HG02840 (cell line): ENCODE measurements at regions not wholly inside any gene's neighbourhood (a gene's known extent, or its start where the extent isn't known, plus 50 kb on each side); places are given as distances from the start of the nearest gene placed in this dataset.
"Not testable (repeated sequence)": the region's sequence is repeated elsewhere in the genome, so short reads cannot be mapped to it uniquely, and the experiment has no call there.

Experiments used
- ATAC-seq: cut with Tn5 transposase; IDR thresholded peaks from one replicate; pipeline ENCODE4 v1.9.1; 2021; ENCODE audit warnings: mild to moderate bottlenecking, moderate library complexity, moderate number of reproducible peaks; ENCODE audit not compliant: unreplicated experiment, low FRiP score

DNA sequence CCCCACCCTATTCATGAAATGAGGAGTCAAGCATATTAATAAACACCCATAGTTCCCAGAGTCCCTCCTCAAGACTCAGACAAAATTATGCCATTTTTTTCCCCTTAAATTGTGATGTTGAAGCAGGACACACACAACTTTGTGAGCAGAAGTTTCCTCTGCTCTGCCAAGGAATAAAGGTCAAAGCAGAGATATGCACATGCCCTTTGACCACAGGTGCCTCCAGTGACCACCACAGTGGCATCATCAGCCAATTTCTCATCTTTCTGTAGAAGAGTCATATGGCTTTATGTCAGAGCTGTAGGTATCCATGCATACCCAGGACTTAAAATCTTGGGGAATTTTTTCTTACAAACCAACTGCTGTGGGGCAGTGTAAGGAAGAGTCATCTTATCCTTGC lies 304.4 kb upstream of the GADL1 start:
- no peak for ATAC-seq

DNA sequence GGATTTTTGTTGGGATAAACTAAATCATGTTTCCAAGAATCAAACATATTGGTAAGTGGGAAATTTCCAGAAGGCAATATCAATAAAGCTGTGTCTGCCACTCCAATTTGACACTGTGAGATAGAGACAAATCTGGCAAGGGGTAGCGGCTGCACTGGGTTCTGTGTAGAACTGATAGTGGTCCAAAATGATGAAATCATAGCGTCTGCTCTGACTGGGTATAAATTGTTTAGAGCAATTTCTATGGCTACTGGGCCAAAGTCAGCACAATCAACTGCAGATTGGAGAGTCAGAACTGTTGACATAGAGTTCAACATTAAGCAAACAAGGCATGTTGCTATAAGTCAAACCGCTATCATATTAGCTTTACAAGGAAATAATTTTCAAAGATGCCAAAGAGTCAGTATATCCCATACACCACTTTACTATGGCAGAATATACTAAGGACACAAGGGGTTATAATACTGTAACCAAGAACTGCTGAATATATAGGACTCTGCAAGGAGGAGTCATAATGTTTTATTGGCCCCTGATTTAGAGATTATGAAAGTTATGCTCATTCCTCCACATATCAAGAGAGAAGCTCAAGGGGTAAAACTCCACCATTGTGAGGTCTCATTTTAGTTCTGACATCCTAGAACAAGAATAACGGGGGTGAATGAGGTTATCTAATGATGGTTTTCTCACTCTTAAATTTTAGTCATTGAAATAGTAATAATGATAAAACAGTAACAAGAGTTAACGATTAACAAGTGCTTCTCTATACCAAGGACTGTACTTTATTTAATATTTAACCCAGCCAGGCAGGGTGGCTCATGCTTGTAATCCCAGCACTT lies 309.7 kb upstream of the GADL1 start:
- ATAC-seq = no peak

DNA sequence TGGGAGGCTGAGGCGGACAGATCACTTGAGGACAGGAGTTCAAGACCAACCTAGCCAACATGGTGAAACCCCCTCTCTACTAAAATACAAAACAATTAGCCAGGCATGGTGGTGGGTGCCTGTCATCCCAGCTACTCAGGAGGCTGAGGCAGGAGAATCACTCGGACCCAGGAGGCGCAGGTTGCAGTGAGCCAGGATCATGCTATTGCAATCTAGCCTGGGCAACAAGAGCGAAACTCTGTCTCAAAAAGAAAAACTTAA lies 310.3 kb upstream of the GADL1 start:
- ATAC-seq = not testable (repeated sequence)

DNA sequence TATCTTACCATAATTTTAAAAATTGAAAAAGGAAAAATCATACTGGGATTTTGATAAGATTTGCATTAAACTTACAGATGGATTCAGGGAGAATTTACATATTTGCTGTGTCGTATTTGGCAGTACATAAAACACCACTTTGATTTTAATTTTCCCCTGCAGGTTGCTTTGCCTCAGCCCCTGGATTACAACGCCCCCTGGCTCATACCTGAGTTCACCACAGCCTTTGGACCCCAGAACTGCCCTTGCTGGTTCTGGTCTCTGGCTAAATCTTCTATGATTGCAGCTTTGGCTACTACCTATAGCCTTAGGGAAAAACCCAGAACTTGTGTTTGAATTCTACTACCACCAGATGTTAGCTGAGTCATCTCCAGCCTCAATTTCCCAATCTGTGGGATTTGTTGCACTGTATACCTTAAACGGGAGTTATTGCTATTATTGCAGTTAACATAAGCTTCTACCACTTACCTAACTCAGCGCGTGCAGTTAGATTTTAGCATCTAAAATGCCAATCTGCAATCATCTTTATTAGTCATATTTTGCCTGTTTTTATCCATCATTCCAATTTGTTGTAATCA lies 315.7 kb upstream of the GADL1 start:
- no peak for ATAC-seq

DNA sequence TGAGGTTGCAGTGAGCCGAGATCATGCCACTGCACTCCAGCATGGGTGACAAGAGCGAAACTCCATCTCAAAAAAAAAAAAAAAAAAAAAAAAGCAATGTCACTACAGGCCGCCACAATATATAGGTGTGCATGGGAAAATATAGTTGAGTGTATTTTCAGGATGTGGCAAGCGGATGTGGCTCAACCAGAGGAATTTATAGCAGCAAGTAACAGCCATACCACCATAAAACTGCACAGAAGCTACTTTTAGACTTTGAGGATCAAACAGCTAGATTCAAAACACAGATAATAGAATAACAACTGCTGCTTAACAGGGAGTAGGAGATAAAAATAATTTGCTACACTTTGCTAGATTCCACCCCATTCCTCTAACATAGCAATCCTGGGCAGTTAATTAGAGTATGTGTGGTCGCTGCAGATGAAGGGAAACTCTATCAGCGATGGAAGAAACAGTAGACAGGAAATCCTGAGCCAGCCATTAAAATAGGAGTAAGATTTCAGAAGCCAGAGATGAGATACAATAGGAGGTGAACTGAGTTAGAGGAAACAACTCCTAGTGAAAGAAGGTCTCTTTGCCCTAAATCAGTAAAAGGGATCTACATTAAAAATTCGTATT lies 318.7 kb upstream of the STT3B start:
- no peak for ATAC-seq

DNA sequence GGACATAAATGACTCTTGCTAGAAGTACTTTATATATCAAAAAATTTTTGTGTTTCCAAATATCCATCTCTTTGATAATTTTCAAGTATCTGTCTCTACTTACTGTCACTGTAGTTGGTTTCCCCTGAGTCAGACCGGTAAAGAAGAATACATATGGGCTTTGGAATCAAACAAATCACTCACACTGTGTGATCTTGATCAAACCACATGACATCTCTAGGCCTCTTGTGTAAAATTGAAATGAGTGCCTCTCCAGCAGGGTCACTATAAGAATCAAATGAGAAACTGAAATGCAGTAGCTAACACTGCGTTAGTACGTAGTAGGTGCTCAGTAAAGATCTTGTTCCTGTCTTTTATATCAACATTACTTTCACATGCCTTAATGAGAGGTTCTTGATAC lies 314.6 kb upstream of the STT3B start:
- no peak for ATAC-seq

DNA sequence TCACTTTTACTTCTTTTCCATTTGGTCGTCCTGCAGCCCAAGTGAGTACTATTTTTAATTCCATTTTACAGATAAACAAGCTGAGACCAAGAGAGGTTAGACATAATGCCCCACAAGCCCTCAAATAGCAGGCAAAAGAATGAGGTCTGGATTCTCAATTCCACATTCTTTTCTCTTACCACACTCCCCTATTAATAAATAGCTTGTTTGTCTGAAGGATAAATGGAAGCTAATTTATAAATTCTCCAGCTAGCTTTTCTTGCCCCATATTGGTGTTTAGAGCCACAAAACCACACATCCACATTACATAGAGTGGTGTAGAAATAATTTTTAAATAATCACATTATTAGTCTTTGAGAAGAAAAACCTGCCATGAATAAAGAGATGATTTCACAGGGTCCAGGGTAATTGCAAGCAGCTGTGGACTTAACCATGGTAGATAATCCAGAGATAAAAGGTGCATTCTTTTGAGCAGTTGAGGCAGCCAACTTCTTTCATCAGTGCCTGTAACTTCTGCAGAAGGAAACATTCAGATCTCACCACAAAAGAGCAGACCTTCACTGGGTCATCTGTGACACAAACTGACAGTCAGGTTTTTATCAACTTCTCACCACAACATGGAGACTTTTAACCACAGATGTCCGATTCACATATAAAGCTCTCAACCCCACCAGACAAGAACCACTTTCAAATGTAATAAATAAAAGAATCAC lies 313.4 kb upstream of the STT3B start:
- no peak for ATAC-seq

DNA sequence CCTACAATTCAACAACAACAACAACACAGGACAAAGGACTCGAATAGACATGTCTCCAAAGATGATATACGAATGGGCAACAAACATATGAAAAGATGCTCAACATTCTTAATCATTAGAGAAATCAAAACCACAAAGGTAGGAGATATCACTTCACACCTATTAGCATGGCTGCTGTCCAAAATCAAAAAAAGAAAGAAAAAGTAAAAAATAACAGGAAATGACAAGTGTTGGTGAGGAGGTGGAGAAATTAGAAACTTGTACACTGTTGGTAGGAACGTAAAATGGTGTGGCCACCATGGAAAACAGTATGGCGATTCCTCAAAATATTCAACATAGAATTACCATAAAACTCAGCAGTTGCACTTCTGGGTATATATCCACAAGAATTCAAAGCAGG lies 312.3 kb upstream of the STT3B start:
- ATAC-seq = no peak

DNA sequence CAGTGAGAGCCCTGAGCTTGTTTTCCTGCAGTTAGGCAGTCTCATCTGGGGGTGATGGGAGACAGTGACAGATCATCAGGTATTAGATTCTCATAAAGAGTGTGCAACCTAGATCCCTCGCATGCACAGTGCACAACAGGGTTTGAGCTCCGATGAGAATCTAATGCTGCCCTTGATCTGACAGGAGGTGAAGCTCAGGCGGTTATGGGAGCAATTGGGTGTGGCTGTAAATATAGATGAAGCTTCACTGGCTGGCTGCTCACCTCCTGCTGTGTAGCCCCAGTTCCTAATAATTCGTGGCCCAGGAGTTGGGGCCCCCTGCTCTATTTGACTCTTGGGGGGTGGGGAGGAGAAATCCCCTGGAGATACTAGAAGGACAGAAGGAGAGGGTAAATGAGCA lies 309.4 kb upstream of the STT3B start:
- no peak for ATAC-seq

DNA sequence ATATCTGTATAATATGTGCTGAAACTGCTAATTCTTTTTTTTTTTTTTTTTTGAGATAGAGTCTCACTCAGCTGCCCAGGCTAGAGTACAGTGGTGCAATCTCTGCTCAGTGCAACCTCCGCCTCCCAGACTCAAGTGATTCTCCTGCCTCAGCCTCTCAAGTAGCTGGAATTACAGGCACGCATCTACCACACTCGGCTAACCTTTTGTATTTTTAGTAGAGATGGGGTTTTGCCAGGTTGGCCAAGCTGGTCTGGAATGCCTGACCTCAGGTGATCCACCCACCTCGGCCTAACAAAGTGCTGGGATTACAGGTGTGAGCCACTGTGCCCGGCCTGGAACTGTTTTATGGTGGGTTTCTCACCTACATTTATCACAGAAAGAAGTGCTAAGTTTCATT lies 307.8 kb upstream of the STT3B start:
- ATAC-seq = no peak

DNA sequence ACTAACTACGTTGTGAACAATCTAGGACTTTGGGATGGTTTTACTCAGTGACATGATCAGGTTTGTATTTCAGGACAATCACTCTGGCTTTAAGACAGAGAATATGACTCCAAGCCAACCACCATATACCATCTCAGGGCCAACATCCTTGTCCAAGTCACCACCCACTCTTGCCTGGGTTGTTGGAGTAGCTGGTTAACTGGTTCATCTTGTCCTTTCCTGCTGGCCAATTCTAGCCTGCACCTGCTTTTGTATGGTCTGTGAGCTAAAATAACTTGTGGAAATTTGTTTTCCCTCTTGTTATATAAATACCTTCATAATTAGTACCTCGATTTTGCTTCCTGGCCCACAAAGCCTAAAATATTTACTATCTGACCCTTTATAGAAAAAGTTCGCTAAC lies 306.8 kb upstream of the STT3B start:
- no peak for ATAC-seq

DNA sequence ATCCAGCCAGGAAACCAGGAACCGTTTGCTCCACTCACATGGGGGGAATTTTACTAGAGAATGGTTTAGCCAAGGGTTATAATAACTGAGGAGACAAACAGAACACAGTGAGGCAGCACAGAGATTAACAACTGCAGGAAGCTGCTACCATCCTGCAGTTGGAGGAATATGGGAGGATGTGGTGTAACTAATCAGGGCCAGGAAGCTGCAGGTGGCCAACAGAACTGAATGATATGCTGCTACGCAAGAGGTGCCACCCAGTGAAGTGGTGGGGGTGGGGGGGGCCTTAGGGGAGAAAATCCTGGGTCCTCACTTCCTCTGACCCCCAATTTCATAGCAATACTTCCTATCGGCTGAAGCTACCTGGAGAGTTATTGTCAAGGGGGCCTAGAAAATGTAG lies 306.4 kb upstream of the STT3B start:
- ATAC-seq = no peak

DNA sequence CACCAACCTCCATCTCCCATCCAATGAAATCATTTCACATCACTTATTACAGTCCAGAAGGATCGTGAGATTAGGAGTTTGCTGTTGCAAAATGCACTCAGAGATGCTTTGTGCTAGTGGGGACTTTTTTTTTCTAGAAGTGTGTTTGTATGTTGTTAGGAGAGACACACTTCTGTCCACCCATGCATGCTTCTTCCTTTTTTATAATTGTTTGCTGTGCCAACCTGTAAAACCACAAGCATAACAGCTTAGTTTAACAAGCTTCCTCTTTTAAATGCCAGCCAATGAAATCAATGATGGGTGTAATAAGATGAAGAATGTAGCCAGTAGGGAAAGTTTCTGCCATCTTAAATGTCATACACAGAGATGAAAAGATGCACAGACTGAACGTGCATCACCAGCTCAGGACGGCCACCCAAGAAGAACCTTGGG lies 305.6 kb upstream of the STT3B start:
- ATAC-seq = no peak

DNA sequence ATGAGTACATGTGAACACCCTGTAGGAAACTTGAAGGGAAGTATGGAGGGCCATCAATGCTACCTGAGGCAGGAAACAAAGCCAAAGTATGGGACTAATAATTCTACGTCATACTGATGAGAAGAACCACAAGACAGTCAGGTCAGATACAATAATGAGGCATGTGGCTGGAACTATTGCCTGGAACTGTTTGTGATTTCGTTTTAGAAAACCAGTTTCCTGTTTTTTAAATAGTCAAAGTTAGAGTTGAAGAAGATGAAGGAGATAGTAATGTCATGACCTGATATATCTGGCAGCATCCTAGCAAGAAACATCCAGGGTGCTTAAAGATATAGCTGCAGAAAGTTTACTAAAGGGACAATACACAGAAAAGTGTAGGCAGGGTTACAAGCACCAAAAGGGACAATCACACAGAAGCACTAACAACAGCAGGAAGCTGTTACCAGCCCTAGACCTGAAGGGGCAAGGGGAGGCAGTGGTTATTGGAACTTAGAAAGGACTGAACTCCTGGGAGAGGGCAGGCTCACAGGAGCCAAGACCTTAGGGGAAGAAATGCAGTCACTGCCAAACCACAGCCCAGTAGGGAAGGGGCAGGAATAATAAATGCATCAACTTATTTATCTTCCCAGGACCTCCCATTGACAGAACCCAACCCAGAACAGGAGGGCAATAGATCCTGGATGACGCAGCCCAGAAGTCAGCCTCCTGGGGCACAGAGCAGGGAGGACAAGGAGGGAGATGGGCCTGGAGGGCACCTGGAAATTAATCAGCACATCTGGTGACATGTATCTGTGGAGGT lies 302.1 kb upstream of the STT3B start:
- ATAC-seq = no peak

DNA sequence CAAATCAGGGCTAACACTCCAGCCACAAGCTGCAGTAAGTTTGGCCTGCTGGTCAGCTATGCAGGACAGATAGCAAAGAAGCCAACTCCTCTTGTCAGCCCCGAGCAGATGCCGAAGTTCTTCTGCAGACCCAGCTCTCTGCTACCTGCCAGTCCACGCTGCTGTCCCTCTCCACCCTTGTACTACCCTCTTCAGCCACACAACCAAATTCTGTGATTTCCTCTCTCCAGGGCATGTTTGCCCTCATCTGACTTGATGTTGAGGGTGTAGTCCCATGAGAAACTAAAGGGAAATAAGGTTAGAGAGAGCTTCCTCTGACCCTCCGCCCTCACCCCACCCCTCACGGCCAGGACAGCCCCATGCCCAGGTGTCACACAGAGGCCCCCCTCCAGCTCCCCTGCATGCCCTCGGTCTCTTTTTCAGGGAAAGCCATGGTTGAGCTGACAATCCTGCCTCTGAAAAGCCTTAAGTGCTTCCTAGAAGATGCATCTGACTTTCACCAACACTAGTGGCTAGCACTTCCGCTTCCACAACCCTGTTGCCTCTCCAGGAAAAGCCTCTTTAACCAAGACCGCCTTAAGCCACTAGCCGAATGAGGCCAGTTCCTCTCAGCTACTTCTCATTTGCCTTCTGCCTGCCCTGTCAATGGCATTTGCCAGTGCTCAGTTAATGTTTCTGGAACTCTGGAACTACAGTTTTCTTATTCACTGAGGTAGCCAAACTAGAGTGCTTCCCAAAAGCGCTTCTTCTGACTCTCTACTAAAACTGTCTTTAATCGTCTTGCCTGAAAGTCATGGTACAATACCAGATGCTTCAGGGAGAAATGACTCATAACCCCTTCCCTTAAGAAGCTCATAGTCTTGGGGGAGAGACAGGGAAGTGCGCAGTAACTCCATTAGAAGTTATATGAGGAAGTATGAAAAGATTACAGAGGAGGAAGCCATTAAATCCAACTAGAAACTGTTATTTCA lies 300.4 kb upstream of the STT3B start:
- no peak for ATAC-seq

DNA sequence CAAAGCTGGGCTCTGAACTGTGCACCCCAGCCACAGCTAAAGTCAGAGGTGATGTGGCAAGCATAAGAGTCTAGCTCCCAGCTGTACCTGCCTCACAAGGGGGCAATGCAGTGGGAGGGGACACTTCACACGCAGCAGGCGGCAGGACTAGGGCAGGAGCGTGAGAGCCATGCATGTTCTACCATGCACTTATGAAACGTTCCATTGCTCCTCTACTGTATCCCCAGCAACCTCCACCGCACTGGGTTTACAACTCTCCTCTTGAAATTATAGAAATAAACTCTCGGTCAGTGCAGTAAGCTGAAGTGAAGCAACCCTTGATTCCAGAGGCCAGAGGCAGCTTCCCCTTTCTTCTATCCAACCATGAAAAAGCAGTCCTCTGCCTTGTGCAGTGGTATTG lies 298.6 kb upstream of the STT3B start:
- no peak for ATAC-seq

DNA sequence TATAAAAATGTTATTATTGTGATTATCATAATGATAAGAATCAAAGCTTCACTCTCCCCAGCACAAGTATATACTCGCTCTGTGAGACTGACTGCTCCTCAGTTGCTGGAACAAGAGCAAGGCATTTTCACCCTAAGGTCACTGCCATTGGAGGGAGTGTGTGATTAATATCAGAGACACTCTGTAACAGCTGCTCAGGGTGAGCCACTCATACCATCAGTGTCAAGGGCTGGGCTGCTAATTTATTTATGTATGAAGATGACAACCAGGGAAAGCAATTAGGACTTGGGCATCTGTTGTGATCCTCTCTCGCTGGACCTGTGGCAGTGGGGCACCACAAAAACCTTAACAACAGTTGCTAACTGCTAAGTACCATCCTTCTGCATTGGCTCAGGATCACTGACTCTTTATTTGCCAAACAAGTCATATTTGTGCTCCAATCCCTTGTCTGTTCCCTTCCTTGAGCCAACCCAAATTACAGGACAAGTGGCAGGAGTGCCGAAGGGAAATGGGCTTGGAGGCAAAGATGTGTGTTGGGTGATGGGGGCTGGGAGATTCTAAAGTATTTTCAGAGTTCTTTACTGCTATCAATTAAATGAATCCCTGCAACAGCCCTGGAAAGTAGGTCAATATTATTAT lies 297.5 kb upstream of the STT3B start:
- ATAC-seq = no peak

DNA sequence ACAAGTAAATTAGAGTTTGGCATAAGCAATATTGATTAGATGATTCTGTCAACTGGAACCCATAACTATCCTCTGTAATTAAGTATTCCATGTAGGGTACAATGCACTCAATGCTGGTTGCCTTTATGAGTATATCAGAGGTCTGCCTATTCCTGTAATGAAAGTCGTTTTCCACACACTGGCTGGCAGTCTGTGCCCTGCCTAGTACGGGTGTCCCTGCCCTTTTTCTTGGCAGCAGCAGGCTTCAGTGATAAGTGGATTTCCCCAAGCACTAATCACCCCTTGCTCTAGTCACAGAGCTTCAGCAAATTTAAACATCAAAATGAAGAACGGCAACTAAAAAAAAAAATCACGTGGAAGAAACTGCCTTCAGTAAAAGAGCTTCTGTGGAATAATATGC lies 294.8 kb upstream of the STT3B start:
- no peak for ATAC-seq

DNA sequence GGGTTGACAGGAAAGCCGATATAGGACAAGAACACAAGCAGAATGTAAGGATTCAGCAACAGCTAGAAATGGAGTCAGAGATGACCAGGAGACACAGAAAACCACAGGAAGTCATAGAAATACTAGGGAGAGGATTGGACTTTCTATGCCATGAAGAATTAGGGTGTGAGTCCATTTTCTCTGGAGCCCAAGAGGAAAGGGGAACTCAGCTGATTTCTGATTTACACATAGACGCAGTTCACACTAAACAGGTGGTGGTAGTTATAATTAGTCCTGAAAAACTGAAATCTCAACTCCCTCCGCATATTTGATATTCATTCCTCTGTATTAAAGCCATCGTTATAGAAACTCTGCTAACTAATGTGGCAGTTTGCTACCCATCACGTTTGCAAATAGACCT lies 292.7 kb upstream of the STT3B start:
- no peak for ATAC-seq
